Keratinocyte (primary cell): ENCODE measurements at regions not wholly inside any gene's neighbourhood (a gene's known extent, or its start where the extent isn't known, plus 50 kb on each side); places are given as distances from the start of the nearest gene placed in this dataset.

Experiments used
- DNase-seq: peaks from one replicate; pipeline ENCODE4 v3.0.0-alpha.2; 2011; ENCODE audit warnings: low read depth, missing footprints, low spot score
- FAIRE-seq: peaks from 2 replicates; lab custom pipeline; 2011; peaks lifted over from hg19 to GRCh38; lab: Jason Lieb, UNC
- H2AFZ ChIP-seq: 2 replicates; pipeline ENCODE4 v1.6.0; 2012; ENCODE audit warnings: low read length, control low read depth, inconsistent platforms; ENCODE audit not compliant: control insufficient read depth
- H3K27ac ChIP-seq: 2 replicates; pipeline ENCODE4 v1.5.1; 2011; ENCODE audit warnings: low read length; ENCODE audit not compliant: control insufficient read depth, insufficient read depth
- H3K27me3 ChIP-seq: 3 replicates; pipeline ENCODE4 v1.6.0; 2011; ENCODE audit warnings: low read length; ENCODE audit not compliant: control insufficient read depth, insufficient read depth; ENCODE audit errors: extremely low read depth
- H3K36me3 ChIP-seq, 2 experiments: 2 replicates in 1 of 2; 3 replicates in 1 of 2; pipeline ENCODE4 v1.5.1; 2011; ENCODE audit warnings: low read length in 2 of 2, mild to moderate bottlenecking in 1 of 2; ENCODE audit not compliant: control insufficient read depth in 2 of 2, insufficient read depth in 2 of 2; ENCODE audit errors: extremely low read depth in 1 of 2
- H3K4me1 ChIP-seq: 3 replicates; pipeline ENCODE4 v1.5.1; 2011; ENCODE audit warnings: low read length; ENCODE audit not compliant: control insufficient read depth, insufficient read depth; ENCODE audit errors: extremely low read depth
- H3K4me2 ChIP-seq: 3 replicates; pipeline ENCODE4 v1.6.0; 2011; ENCODE audit warnings: low read depth, low read length; ENCODE audit not compliant: control insufficient read depth, insufficient read depth; ENCODE audit errors: extremely low read depth
- H3K4me3 ChIP-seq, 3 experiments: fragments of 200-600 bp in 1 of 3; sonication (generic) in 1 of 3; 2 replicates in 2 of 3; 3 replicates in 1 of 3; pipeline ENCODE4 v1.5.1; 2011 to 2016; ENCODE audit warnings: low read length in 3 of 3, mild to moderate bottlenecking in 3 of 3, control low read depth in 2 of 3, inconsistent platforms in 1 of 3, low read depth in 1 of 3, mixed read lengths in 1 of 3, mixed run types in 1 of 3, moderate library complexity in 1 of 3; ENCODE audit not compliant: control insufficient read depth in 2 of 3, insufficient read depth in 2 of 3; ENCODE audit errors: extremely low read depth in 1 of 3
- H3K79me2 ChIP-seq: 2 replicates; pipeline ENCODE4 v1.6.0; 2012; ENCODE audit warnings: low read length; ENCODE audit not compliant: control insufficient read depth, insufficient read depth
- H3K9ac ChIP-seq: 3 replicates; pipeline ENCODE4 v1.6.0; 2011; ENCODE audit warnings: low read length; ENCODE audit not compliant: control insufficient read depth, insufficient read depth; ENCODE audit errors: extremely low read depth
- H3K9me1 ChIP-seq: 3 replicates; pipeline ENCODE4 v1.6.0; 2011; ENCODE audit warnings: low read length; ENCODE audit not compliant: control insufficient read depth, insufficient read depth; ENCODE audit errors: extremely low read depth
- H3K9me3 ChIP-seq: 2 replicates; pipeline ENCODE4 v1.5.1; 2012; ENCODE audit warnings: low read depth, low read length; ENCODE audit not compliant: control insufficient read depth
- H4K20me1 ChIP-seq: 3 replicates; pipeline ENCODE4 v1.6.0; 2011; ENCODE audit warnings: low read length; ENCODE audit not compliant: control insufficient read depth, insufficient read depth; ENCODE audit errors: extremely low read depth
- EZH2 ChIP-seq: IDR thresholded peaks from one replicate; pipeline ENCODE4 v1.6.1; 2012; ENCODE audit warnings: inconsistent platforms, mild to moderate bottlenecking, low read length, moderate library complexity
- dilution Hi-C: fragments of 300-500 bp; cut with MboI; formaldehyde crosslinking; loops from one replicate; pipeline ENCODE4 v1.7.0; 2020; ENCODE audit warnings: low sequenced_read_pairs; ENCODE audit not compliant: extremely low pct_ligation_motif_present
- TF ChIP-seq, protein P1 (sequence below), 3 experiments: IDR thresholded peaks in 1 of 3; conservative IDR thresholded peaks in 1 of 3; optimal IDR thresholded peaks in 1 of 3; 2 replicates in 2 of 3; 3 replicates in 1 of 3; pipeline versions ENCODE3 to v1.5.1; 2011; ENCODE audit warnings: low read length in 3 of 3, mild to moderate bottlenecking in 3 of 3, moderate library complexity in 2 of 3, control low read depth in 1 of 3, inconsistent platforms in 1 of 3; ENCODE audit not compliant: insufficient read depth in 2 of 3; ENCODE audit errors: extremely low read depth in 1 of 3

DNA sequence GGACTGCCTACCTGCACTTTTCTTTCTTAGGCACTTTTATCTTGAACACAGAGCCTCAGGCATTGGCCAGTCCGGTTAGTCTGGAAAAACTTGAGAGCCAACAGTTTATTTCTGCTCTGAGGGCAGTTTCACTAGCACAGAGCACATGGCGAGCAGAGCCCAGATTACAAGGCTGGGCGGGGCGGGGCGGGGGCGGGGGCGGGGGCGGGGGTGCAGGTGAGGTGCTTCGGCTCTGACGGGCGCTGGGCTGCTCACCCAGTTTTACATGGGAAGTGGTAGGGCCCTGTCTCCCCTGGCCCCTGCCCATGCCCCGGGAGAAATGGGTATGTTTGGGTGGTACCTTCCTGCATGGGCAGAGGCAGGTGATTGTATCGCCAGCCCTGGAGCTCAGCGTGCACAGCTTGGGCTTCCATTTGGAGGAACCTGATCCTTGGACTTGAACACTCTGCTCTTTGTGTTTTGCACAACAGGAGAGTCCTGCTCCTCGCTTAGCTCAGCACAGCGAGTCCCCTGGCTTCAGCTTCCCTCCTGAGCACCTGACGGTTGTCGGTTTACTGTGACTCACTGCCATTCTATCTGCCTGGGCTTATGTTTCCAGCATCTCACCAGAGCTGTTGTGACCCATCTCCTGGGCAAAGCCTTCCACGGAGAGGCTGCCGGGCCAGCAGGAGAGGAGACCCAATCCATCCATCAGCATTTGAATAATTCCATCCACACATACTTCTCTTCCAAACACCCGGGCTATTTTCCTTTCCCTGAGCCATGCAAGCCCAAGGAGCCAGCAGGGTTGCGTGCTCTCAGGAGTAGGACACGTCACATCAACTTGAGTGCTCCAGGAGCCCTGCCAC, 108.5 kb downstream of the ARF6 start:
- dilution Hi-C loops, result no loop called here
- H3K9me1 ChIP-seq, result no peaks in the 10 kb centered on the region
- peaks cover 54% of the 10 kb centered on the region for H3K4me1 ChIP-seq
- peak overlapping the region in 2 of 3 experiments; percentile 61 to 63 for H3K4me3 ChIP-seq
- peak; percentile 70 for FAIRE-seq
- peak overlapping the region; percentile 90 for H3K9ac ChIP-seq
- H3K27me3 ChIP-seq, result no peaks in the 10 kb centered on the region
- H3K4me2 ChIP-seq, result peak overlapping the region; percentile 93
- peak overlapping the region; percentile 44 for H2AFZ ChIP-seq
- peak overlapping the region; percentile 98 for H3K27ac ChIP-seq
- DNase-seq, result no peak
- no peaks in the 10 kb centered on the region for H3K79me2 ChIP-seq
- TF ChIP-seq, protein P1, sequence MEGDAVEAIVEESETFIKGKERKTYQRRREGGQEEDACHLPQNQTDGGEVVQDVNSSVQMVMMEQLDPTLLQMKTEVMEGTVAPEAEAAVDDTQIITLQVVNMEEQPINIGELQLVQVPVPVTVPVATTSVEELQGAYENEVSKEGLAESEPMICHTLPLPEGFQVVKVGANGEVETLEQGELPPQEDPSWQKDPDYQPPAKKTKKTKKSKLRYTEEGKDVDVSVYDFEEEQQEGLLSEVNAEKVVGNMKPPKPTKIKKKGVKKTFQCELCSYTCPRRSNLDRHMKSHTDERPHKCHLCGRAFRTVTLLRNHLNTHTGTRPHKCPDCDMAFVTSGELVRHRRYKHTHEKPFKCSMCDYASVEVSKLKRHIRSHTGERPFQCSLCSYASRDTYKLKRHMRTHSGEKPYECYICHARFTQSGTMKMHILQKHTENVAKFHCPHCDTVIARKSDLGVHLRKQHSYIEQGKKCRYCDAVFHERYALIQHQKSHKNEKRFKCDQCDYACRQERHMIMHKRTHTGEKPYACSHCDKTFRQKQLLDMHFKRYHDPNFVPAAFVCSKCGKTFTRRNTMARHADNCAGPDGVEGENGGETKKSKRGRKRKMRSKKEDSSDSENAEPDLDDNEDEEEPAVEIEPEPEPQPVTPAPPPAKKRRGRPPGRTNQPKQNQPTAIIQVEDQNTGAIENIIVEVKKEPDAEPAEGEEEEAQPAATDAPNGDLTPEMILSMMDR (optimal IDR thresholded peaks at IDR 0.05 in 1 of 3, IDR thresholded peaks at IDR 0.05 in 1 of 3, conservative IDR thresholded peaks at IDR 0.05 in 1 of 3; ENCODE audit: extremely low read depth in 1 of 3, insufficient read depth in 2 of 3, low read length in 3 of 3), result no peak
- no peak for TF ChIP-seq EZH2
- no peaks in the 10 kb centered on the region for H3K36me3 ChIP-seq
- H4K20me1 ChIP-seq, result no peaks in the 10 kb centered on the region
- H3K9me3 ChIP-seq, result no peaks in the 10 kb centered on the region

DNA sequence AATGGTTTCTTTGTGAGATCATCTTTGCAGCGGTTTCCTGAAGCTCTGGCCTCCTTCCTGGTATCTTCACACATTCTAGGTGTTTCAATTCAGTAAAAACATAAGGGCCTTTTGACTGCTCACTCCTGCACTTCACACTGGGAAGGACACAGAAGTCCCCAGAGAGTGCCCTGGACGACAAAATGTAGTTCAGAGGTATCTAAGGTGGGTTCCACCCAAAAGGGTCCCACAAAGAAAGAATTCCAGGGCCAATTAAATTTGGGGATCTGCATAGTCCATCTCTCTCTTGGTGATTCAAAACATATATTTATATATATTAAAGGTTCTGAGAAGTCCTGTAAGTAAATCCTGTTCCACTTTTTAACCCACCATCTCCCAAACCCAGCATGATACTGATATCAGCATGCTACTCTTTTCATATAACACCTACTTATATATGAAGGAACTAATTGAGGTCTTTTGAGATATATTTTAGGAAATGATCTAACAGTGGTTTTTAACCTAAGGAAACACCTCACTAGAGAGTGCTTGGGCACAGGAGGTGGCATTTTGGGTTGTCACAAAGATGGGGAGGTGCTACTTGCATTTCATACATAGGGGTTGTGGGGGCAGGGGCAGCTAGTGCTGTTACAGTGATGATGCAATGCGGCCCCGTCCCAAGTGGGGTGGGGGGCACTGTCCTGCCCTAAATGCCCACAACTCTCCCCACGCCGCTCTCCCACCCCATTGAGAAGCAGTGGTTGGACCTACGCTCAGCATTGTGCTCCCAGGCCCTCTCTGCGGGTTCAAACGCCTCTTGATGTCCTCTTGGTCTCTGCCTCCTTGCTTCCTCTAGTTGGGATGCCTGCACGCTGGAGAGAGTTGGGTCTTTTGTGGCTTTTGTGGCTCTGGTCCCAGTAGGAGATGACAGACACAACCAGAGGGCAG, 109.4 kb downstream of the ARF6 start:
- Histone ChIP-seq H3K36me3 (no peaks in the 10 kb centered on the region), H3K4me3 (peak overlapping the region in 2 of 3 experiments; percentile 63 to 67), H3K4me1 (peaks cover 61% of the 10 kb centered on the region), H3K4me2 (peak overlapping the region; percentile 93), H3K27ac (peak overlapping the region; percentile 98), H4K20me1 (no peaks in the 10 kb centered on the region), H3K9ac (peak overlapping the region; percentile 90), H3K9me3 (no peaks in the 10 kb centered on the region), H3K9me1 (no peaks in the 10 kb centered on the region), H3K79me2 (no peaks in the 10 kb centered on the region), H2AFZ (peak overlapping the region; percentile 41), H3K27me3 (no peaks in the 10 kb centered on the region)
- TF ChIP-seq, protein P1 (optimal IDR thresholded peaks at IDR 0.05 in 1 of 3, IDR thresholded peaks at IDR 0.05 in 1 of 3, conservative IDR thresholded peaks at IDR 0.05 in 1 of 3; ENCODE audit: extremely low read depth in 1 of 3, insufficient read depth in 2 of 3, low read length in 3 of 3), result no peak
- no peak for TF ChIP-seq EZH2
- dilution Hi-C loops, result no loop called here
- peak; percentile 69 for FAIRE-seq
- DNase-seq, result no peak
